ENCODE measurements at regions not wholly inside any gene's neighbourhood (a gene's known extent, or its start where the extent isn't known, plus 50 kb on each side); places are given as distances from the start of the nearest gene placed in this dataset.

GRCh38 chr14:38430522-38430921, 174.6 kb upstream of the CLEC14A start:
- TF ChIP-seq CTCF (conservative IDR thresholded peaks at IDR 0.05; ENCODE audit: low read length) = no peak
- no peak overlapping the region for H3K4me3 ChIP-seq (ENCODE audit: low read length)
- no peak for DNase-seq (ENCODE audit: low read depth)

- no peak for DNase-seq (ENCODE audit: low read depth)
- H3K4me3 ChIP-seq (ENCODE audit: low read length) = no peak overlapping the region
- no peak for TF ChIP-seq CTCF (conservative IDR thresholded peaks at IDR 0.05; ENCODE audit: low read length)
Measured at GRCh38 chr14:38425324-38425976, 169.6 kb upstream of the CLEC14A start.

GRCh38 chr14:38420048-38420447, 164.2 kb upstream of the CLEC14A start:
- peak; percentile 64 for DNase-seq (ENCODE audit: low read depth)
- no peak overlapping the region for H3K4me3 ChIP-seq (ENCODE audit: low read length)
- TF ChIP-seq CTCF (conservative IDR thresholded peaks at IDR 0.05; ENCODE audit: low read length) = no peak

GRCh38 chr14:38419579-38419978, 163.7 kb upstream of the CLEC14A start:
- no peak overlapping the region for H3K4me3 ChIP-seq (ENCODE audit: low read length)
- no peak for TF ChIP-seq CTCF (conservative IDR thresholded peaks at IDR 0.05; ENCODE audit: low read length)
- no peak for DNase-seq (ENCODE audit: low read depth)

- no peak overlapping the region for H3K4me3 ChIP-seq (ENCODE audit: low read length)
Measured at GRCh38 chr14:38412654-38413053, 156.8 kb upstream of the CLEC14A start.

GRCh38 chr14:38410442-38410841, 154.5 kb upstream of the CLEC14A start:
- no peak overlapping the region for H3K4me3 ChIP-seq (ENCODE audit: low read length)
- TF ChIP-seq CTCF (conservative IDR thresholded peaks at IDR 0.05; ENCODE audit: low read length) = no peak
- DNase-seq (ENCODE audit: low read depth) = no peak

More at GRCh38 chr14:38412654-38413053, 156.8 kb upstream of the CLEC14A start:
- TF ChIP-seq CTCF (conservative IDR thresholded peaks at IDR 0.05; ENCODE audit: low read length) = no peak
- DNase-seq (ENCODE audit: low read depth) = no peak

GRCh38 chr14:38409071-38409705, 153.3 kb upstream of the CLEC14A start:
- H3K4me3 ChIP-seq (ENCODE audit: low read length) = no peak overlapping the region
- TF ChIP-seq CTCF (conservative IDR thresholded peaks at IDR 0.05; ENCODE audit: low read length) = no peak
- DNase-seq (ENCODE audit: low read depth) = no peak
